K562 (cell line): ENCODE measurements at regions not wholly inside any gene's neighbourhood (a gene's known extent, or its start where the extent isn't known, plus 50 kb on each side); places are given as distances from the start of the nearest gene placed in this dataset.

Experiments
- ATAC-seq: fragments of 200-7000 bp; cut with Tn5 transposase; 3 replicates; pipeline ENCODE4 v1.9.1; 2020; ENCODE audit warnings: moderate library complexity
- BruUV-seq: library from RNA; stranded (reverse); fragments of 400-500 nt; replicated peaks from 2 replicates; lab custom pipeline; 2021; lab: Mats Ljungman, UMichigan
- CTCF ChIA-PET: fragments of 300-600 bp; formaldehyde crosslinking; extraction: SDS; loops from one replicate; lab custom pipeline; 2021; ENCODE audit warnings: low intra/inter-chr PET ratio; lab: Yijun Ruan, JAX
- POLR2A ChIA-PET: fragments of 300-600, 350-650 bp; sonication (Branson Sonifier 250); formaldehyde crosslinking; extraction: SDS; loops from one replicate; lab custom pipeline; 2021; ENCODE audit warnings: antibody characterized with exemption, inconsistent platforms; lab: Yijun Ruan, JAX
- DNase-seq, 4 experiments: peaks; one replicate each; pipeline versions ENCODE4 v3.0.0 to v3.0.0-alpha.2; 2011 to 2018; ENCODE audit warnings: low spot score in 3 of 4, mixed read lengths in 3 of 4; ENCODE audit errors: extremely low read depth in 1 of 4
- FAIRE-seq: peaks from 2 replicates; lab custom pipeline; 2011; peaks lifted over from hg19 to GRCh38; lab: Jason Lieb, UNC
- H2AFZ ChIP-seq: 2 replicates; pipeline ENCODE4 v1.6.0; 2011; ENCODE audit warnings: low read depth, low read length, control low read depth, inconsistent platforms
- H3K27ac ChIP-seq: fragments of 200-600 bp; 3 replicates; pipeline ENCODE4 v1.8.0; 2011; ENCODE audit warnings: low read depth, mild to moderate bottlenecking, control low read depth, inconsistent platforms, low read length, moderate library complexity, mixed read lengths; ENCODE audit errors: extremely low read depth
- H3K27me3 ChIP-seq, 2 experiments: fragments of 300-600 bp in 1 of 2; 2 replicates in 1 of 2; 3 replicates in 1 of 2; pipeline versions ENCODE4 v1.6.0 to v1.8.0; 2011; ENCODE audit warnings: inconsistent platforms in 2 of 2, low read length in 2 of 2, mild to moderate bottlenecking in 1 of 2, mixed read lengths in 1 of 2, moderate library complexity in 1 of 2; ENCODE audit not compliant: control insufficient read depth in 2 of 2, insufficient read depth in 2 of 2
- H3K36me3 ChIP-seq: fragments of 300-600 bp; 3 replicates; pipeline ENCODE4 v1.8.0; 2011; ENCODE audit warnings: mild to moderate bottlenecking, low read length, inconsistent platforms; ENCODE audit not compliant: control insufficient read depth, insufficient read depth
- H3K4me1 ChIP-seq, 2 experiments: fragments of 200-600 bp in 1 of 2; replicated peaks in 1 of 2; 2 replicates in 1 of 2; 3 replicates in 1 of 2; pipeline versions ENCODE4 v1.5.1 to v1.8.0; 2011; ENCODE audit warnings: inconsistent platforms in 2 of 2, low read length in 2 of 2, mild to moderate bottlenecking in 1 of 2, mixed read lengths in 1 of 2, moderate library complexity in 1 of 2; ENCODE audit not compliant: control insufficient read depth in 2 of 2, insufficient read depth in 2 of 2
- H3K4me2 ChIP-seq: 2 replicates; pipeline ENCODE4 v1.6.1; 2011; ENCODE audit warnings: low read length, control low read depth, inconsistent platforms, mixed read lengths; ENCODE audit not compliant: insufficient read depth
- H3K4me3 ChIP-seq: fragments of 200-600 bp; sonication (generic), shearing (Covaris generic); 2 replicates; pipeline ENCODE4 v1.5.1; 2016; ENCODE audit warnings: control low read depth, inconsistent platforms
- H3K79me2 ChIP-seq: fragments of 200-600 bp; 3 replicates; pipeline ENCODE4 v1.8.0; 2011; ENCODE audit warnings: low read length, inconsistent platforms; ENCODE audit not compliant: control insufficient read depth, insufficient read depth
- H3K9ac ChIP-seq, 2 experiments: 2 replicates each; pipeline versions ENCODE4 v1.6.0 to v1.6.1; 2011; ENCODE audit warnings: low read depth in 2 of 2, low read length in 2 of 2, control low read depth in 1 of 2, inconsistent platforms in 1 of 2, mild to moderate bottlenecking in 1 of 2, mixed read lengths in 1 of 2; ENCODE audit not compliant: insufficient read depth in 1 of 2
- H3K9me1 ChIP-seq: one replicate; pipeline ENCODE4 v1.6.0; 2011; ENCODE audit warnings: inconsistent platforms, mild to moderate bottlenecking, low read length, moderate library complexity; ENCODE audit not compliant: control insufficient read depth, insufficient read depth
- H3K9me3 ChIP-seq: replicated peaks from 2 replicates; pipeline ENCODE4 v1.5.1; 2011; ENCODE audit warnings: low read depth, low read length, inconsistent platforms; ENCODE audit not compliant: control insufficient read depth, insufficient read depth
- H4K20me1 ChIP-seq: replicated peaks from 2 replicates; pipeline ENCODE4 v1.6.1; 2011; ENCODE audit warnings: low read length, inconsistent platforms, mixed read lengths; ENCODE audit not compliant: control insufficient read depth, insufficient read depth
- ADNP ChIP-seq: fragments of 200-800 bp; sonication (Bioruptor generic); IDR thresholded peaks from 2 replicates; pipeline ENCODE4 v1.6.1; 2016; ENCODE audit warnings: missing genetic modification characterization, missing compliant biosample characterization
- NFATC3 ChIP-seq: fragments of 450-650 bp; IDR thresholded peaks from 2 replicates; pipeline ENCODE4 v1.6.1; 2017; ENCODE audit warnings: mild to moderate bottlenecking
- WGBS: fragments of 100-300 bp; shearing (Covaris generic); methylation state at CpG from one replicate; pipeline ENCODE4 v1.1.6; 2016; ENCODE audit warnings: low coverage, mixed read lengths; ENCODE audit not compliant: insufficient coverage; ENCODE audit errors: missing lambda C conversion rate; 5-methylcytosine and 5-hydroxymethylcytosine counted together
- in situ Hi-C: fragments of 300-500 bp; cut with MboI; formaldehyde crosslinking; loops from 4 replicates; pipeline ENCODE4 v1.15.0; 2018; ENCODE audit warnings: inconsistent platforms, mixed read lengths
- intact Hi-C: fragments of 100-400 bp; cut with micrococcal nuclease; formaldehyde crosslinking; loops from 2 replicates; pipeline ENCODE4 v1.14.2; 2022
- TF ChIP-seq, protein P1 (sequence below): fragments of 450-650 bp; IDR thresholded peaks from 2 replicates; pipeline ENCODE4 v1.6.1; 2018; ENCODE audit warnings: mild to moderate bottlenecking, low read depth; ENCODE audit not compliant: partially characterized antibody
- TF ChIP-seq, protein P2 (sequence below): sonication (generic); formaldehyde crosslinking; IDR thresholded peaks from 2 replicates; pipeline ENCODE4 v1.8.0; 2022; ENCODE audit warnings: missing genetic modification reagents, mild to moderate bottlenecking, moderate library complexity, borderline replicate concordance
- TF ChIP-seq, protein P3 (sequence below): fragments of 450-650 bp; formaldehyde crosslinking; IDR thresholded peaks from 2 replicates; pipeline ENCODE4 v1.4.0; 2020; ENCODE audit warnings: mild to moderate bottlenecking, moderate library complexity

DNA sequence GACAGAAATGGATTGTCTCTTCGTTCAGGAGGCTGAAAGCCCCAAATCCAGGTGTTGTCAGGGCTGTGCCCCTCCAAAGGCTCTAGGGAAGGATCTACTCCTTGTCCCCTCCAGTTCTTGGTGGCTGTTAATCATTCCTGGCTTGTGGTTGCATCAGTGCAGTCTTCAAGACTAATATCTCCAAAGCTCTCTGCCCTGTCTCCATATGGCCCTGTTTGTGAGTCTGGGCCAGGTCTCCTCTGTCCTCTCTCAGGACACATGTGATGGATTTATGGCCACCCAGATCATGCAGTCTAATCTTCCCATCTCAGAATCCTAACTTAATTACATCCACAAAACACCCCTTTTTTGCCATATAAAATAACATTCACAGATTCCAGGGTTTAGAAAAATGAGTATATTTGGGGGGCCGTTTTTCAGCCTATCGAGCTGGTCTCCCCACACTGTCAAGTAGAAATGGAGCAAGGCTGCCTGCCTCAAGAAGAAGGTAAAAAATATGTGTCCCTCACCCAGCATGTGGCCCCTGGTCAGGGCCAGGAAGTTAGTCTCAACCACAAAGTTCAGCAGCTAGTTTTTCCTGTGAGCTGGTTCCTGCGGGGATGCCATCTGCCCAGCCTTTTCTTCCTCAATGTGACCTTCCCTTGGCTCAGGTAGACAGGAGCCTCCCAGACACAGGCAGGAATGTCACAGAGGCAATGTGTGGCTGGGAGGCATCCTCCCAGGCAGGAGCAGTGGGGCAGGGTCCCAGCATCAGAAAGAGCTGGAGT lies 509.4 kb downstream of the IRX1 start:
- Histone ChIP-seq H3K36me3 (no peaks in the 10 kb centered on the region), H4K20me1 (no peaks in the 10 kb centered on the region), H3K4me1 (no peaks in the 10 kb centered on the region; a peak in 1 of 5 replicates), H3K27ac (no peak overlapping the region), H3K9ac (no peak overlapping the region), H3K4me3 (no peak overlapping the region), H3K27me3 (no peaks in the 10 kb centered on the region), H3K9me1 (no peaks in the 10 kb centered on the region), H2AFZ (no peak overlapping the region)
- 0% methylated on average over 4 of the region's 4 CpGs for WGBS
- ATAC-seq (no peak), DNase-seq (no peak), FAIRE-seq (no peak)
- no TSS peak for BruUV-seq
- POLR2A ChIA-PET = no interaction called here
- TF ChIP-seq, protein P1, sequence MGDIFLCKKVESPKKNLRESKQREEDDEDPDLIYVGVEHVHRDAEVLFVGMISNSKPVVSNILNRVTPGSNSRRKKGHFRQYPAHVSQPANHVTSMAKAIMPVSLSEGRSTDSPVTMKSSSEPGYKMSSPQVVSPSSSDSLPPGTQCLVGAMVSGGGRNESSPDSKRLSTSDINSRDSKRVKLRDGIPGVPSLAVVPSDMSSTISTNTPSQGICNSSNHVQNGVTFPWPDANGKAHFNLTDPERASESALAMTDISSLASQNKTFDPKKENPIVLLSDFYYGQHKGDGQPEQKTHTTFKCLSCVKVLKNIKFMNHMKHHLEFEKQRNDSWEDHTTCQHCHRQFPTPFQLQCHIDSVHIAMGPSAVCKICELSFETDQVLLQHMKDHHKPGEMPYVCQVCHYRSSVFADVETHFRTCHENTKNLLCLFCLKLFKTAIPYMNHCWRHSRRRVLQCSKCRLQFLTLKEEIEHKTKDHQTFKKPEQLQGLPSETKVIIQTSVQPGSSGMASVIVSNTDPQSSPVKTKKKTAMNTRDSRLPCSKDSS = no peak
- TF ChIP-seq ADNP (tag) (no peak), NFATC3 (no peak)
- TF ChIP-seq, protein P2, sequence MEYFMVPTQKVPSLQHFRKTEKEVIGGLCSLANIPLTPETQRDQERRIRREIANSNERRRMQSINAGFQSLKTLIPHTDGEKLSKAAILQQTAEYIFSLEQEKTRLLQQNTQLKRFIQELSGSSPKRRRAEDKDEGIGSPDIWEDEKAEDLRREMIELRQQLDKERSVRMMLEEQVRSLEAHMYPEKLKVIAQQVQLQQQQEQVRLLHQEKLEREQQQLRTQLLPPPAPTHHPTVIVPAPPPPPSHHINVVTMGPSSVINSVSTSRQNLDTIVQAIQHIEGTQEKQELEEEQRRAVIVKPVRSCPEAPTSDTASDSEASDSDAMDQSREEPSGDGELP = no peak
- TF ChIP-seq, protein P3, sequence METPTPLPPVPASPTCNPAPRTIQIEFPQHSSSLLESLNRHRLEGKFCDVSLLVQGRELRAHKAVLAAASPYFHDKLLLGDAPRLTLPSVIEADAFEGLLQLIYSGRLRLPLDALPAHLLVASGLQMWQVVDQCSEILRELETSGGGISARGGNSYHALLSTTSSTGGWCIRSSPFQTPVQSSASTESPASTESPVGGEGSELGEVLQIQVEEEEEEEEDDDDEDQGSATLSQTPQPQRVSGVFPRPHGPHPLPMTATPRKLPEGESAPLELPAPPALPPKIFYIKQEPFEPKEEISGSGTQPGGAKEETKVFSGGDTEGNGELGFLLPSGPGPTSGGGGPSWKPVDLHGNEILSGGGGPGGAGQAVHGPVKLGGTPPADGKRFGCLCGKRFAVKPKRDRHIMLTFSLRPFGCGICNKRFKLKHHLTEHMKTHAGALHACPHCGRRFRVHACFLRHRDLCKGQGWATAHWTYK (CRISPR knock-in tag) = no peak
- TF ChIP-seq, all 486 proteins: peak for 0
- Histone ChIP-seq H3K9me3 (no peaks in the 10 kb centered on the region), H3K79me2 (no peaks in the 10 kb centered on the region), H3K4me2 (no peak overlapping the region)
- intact Hi-C loops = no loop called here
- in situ Hi-C loops = no loop called here
- CTCF ChIA-PET = no interaction called here
